ENCODE measurements at regions not wholly inside any gene's neighbourhood (a gene's known extent, or its start where the extent isn't known, plus 50 kb on each side); places are given as distances from the start of the nearest gene placed in this dataset.

DNA sequence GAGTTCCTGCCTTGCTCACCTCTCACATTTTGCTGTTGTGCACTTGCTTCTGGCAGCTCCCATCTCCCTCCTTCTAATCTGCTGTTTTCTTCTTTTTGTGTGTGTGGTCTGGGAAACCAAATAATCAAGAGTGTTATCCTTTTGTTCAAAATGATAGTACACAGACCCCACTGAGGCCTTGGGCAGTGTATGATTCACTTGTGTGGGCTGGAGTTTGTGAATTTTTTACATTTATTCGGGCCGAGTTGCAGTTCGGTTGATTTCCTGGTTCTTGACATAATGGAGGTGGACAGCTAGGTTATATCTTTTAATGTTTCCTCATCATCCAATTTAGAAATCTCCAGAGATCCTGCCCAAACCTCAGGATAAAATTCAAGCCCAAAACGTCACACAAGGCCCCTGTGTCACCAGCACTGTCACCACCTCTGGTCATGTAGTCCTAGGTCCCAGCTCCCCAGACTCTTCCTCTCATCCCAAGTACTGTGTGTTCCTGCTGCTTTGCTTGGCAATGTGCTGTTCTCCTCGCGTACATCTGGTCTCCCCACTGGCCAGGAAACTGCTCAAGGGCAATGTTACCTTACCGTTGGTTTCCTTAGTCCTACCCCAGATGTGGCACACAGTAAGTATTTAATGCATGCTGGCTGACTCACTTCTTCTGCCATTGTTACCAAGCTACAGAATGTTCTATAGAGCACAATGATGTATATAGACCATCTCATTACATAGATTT is 55.7 kb upstream of the PHACTR2 start:
- TF ChIP-seq, protein P1, sequence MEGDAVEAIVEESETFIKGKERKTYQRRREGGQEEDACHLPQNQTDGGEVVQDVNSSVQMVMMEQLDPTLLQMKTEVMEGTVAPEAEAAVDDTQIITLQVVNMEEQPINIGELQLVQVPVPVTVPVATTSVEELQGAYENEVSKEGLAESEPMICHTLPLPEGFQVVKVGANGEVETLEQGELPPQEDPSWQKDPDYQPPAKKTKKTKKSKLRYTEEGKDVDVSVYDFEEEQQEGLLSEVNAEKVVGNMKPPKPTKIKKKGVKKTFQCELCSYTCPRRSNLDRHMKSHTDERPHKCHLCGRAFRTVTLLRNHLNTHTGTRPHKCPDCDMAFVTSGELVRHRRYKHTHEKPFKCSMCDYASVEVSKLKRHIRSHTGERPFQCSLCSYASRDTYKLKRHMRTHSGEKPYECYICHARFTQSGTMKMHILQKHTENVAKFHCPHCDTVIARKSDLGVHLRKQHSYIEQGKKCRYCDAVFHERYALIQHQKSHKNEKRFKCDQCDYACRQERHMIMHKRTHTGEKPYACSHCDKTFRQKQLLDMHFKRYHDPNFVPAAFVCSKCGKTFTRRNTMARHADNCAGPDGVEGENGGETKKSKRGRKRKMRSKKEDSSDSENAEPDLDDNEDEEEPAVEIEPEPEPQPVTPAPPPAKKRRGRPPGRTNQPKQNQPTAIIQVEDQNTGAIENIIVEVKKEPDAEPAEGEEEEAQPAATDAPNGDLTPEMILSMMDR (IDR thresholded peaks at IDR 0.05): no peak
- Histone ChIP-seq H3K27me3 (no peaks in the 10 kb centered on the region), H3K4me3 (no peak overlapping the region), H3K27ac (no peak overlapping the region), H3K9me3 (no peaks in the 10 kb centered on the region), H3K4me1 (no peaks in the 10 kb centered on the region), H3K36me3 (no peaks in the 10 kb centered on the region)
- DNase-seq (no peak), ATAC-seq (no peak), FAIRE-seq (no peak)
- intact Hi-C loops (cut with DNase I): no loop called here
- WGBS, 2 donors: 78 to 82% methylated on average over 7 of the region's 7 CpGs

DNA sequence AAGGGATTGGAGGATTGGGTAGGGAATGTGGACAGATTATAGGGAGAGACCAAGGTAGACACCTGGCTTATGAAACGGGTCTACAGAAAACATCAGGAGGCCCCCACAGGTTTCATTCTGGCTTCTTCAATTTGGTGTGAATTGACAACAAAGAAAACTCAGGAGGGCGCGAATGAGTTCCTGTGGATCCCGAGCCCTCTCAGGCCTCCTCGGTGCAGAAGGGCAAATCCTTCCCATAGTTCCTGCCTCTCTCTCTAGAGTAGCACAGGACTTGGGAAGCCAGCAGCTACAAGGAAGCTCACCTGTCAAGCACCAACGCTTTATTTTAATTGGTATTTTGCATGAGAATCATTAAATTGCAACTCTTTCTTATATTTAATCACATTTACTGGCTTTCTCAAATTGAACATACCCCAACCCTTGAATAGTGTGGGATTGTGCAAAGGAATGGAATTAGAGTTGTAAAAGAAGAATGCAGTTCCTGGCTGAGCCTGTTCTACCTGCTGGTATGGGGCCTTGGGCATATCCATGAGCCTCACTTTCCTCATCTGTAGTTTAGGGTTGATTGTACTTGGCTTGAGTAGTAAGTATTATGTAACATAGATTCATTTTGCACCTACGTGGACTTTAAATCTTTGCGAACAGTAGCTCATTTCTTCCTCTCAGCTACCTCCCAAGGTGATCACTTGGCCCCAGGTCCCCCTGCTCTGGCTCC is 56.4 kb upstream of the PHACTR2 start:
- no peak overlapping the region for H3K27ac ChIP-seq
- DNase-seq: no peak
- ATAC-seq: no peak
- no peaks in the 10 kb centered on the region for H3K9me3 ChIP-seq
- TF ChIP-seq, protein P1 (IDR thresholded peaks at IDR 0.05): no peak
- intact Hi-C loops (cut with DNase I): no loop called here
- H3K36me3 ChIP-seq: no peaks in the 10 kb centered on the region
- FAIRE-seq: no peak
- H3K4me1 ChIP-seq: no peaks in the 10 kb centered on the region
- H3K27me3 ChIP-seq: no peaks in the 10 kb centered on the region
- no peak overlapping the region for H3K4me3 ChIP-seq
- 88 to 93% methylated on average over 8 of the region's 8 CpGs for WGBS, 2 donors

DNA sequence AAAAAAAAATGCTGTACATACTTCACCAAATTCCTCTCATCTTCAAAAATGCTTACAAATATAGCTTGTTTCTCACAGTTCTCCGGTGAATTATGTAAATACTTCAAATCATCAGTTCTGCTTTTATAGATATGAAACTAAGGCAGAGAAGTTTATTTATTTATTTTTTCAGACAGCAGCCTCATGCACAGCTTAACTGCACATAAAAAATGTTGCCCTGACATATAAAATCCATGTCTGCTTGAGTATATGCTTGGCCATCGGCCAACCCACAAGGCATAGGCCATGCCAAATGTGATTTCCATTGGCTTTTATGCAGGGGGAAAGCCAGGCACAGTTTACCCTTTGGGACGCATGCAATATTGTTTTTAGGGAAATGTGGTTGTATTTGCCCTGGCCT is 57.3 kb upstream of the PHACTR2 start:
- Histone ChIP-seq H3K36me3 (no peaks in the 10 kb centered on the region), H3K9me3 (no peaks in the 10 kb centered on the region), H3K4me1 (no peaks in the 10 kb centered on the region), H3K27me3 (no peaks in the 10 kb centered on the region), H3K27ac (no peak overlapping the region), H3K4me3 (no peak overlapping the region)
- TF ChIP-seq, protein P1 (IDR thresholded peaks at IDR 0.05): no peak
- intact Hi-C loops (cut with DNase I): no loop called here
- no peak for FAIRE-seq
- WGBS, 2 donors: 63 to 65% methylated on average over 3 of the region's 3 CpGs
- DNase-seq: no peak
- ATAC-seq: no peak

DNA sequence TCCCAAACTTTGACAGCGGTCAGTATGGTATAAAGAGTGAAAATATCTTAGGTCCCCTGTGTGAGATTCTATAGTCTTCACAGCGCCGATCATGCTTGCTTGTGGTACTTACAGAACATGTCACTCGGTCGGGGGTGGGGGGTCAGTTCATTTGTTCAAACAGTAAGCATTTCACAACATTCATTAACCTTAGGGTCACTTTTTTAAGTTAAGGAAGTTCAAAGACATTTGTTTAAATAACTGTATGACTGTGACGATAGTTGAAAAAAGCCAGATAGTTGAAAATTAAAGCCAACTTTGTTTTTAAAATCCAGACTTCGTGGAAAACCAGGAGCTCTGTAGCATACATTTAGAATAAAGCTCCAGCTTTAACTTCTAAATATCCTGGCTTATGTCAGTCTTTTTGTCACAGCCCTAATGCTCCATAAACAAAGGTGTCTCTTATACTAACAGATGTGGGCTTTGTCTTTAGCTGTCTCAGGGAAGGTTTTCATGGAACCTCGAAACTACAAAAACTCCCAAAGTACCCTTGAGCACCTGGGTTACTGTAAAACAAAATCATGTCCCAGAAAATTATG is 57.9 kb upstream of the PHACTR2 start:
- FAIRE-seq (no peak), ATAC-seq (no peak), DNase-seq (no peak)
- WGBS, 2 donors: 67 to 70% methylated on average over 8 of the region's 8 CpGs
- Histone ChIP-seq H3K27me3 (no peaks in the 10 kb centered on the region), H3K27ac (no peak overlapping the region), H3K4me1 (no peaks in the 10 kb centered on the region), H3K4me3 (no peak overlapping the region), H3K36me3 (no peaks in the 10 kb centered on the region), H3K9me3 (no peaks in the 10 kb centered on the region)
- intact Hi-C loops (cut with DNase I): no loop called here
- TF ChIP-seq, protein P1 (IDR thresholded peaks at IDR 0.05): no peak

DNA sequence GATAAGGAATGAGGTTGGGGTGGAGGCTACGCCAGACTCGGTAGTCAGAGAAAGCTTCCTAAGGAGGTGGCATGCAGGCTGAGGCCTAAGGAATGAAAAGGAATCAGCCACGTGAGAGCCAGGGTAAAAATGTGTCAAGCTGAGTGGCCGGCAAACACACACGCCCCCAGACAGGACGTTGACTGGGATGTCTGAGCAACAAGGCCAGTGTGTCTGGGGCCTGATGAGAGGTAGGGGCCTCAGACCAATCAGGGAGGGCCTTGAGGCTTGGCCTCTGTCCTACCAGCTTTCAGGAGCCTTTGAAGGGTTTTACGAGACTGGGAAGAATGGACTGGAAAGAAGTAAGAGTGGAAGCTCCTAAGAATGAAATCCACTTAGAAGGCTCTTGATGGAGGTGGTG is 61.0 kb upstream of the PHACTR2 start:
- no peak for ATAC-seq
- 75 to 78% methylated on average over 7 of the region's 7 CpGs for WGBS, 2 donors

More for the DNA sequence above, 61.0 kb upstream of the PHACTR2 start:
- no peak for DNase-seq
- Histone ChIP-seq H3K4me1 (no peaks in the 10 kb centered on the region), H3K4me3 (no peak overlapping the region), H3K36me3 (no peaks in the 10 kb centered on the region), H3K27ac (no peak overlapping the region), H3K9me3 (no peaks in the 10 kb centered on the region), H3K27me3 (no peaks in the 10 kb centered on the region)
- TF ChIP-seq, protein P1 (IDR thresholded peaks at IDR 0.05): no peak
- FAIRE-seq: no peak
- intact Hi-C loops (cut with DNase I): no loop called here

All from pancreas (tissue), 10 donors.